CD4-positive, alpha-beta memory T cell (primary cell): ENCODE measurements at regions not wholly inside any gene's neighbourhood (a gene's known extent, or its start where the extent isn't known, plus 50 kb on each side); places are given as distances from the start of the nearest gene placed in this dataset.

ENCODE experiments used
- CTCF ChIA-PET: fragments of 350-600 bp; sonication (Branson Sonifier 250); formaldehyde crosslinking; loops from one replicate; lab custom pipeline; 2021; ENCODE audit warnings: inconsistent platforms; ENCODE audit not compliant: partially characterized antibody; lab: Charles Lee
- POLR2A ChIA-PET: fragments of 350-600 bp; sonication (Branson Sonifier 250); formaldehyde crosslinking; loops from one replicate; lab custom pipeline; 2021; ENCODE audit not compliant: partially characterized antibody; lab: Charles Lee
- DNase-seq, 5 donors: peaks; one replicate each; pipeline versions ENCODE4 v3.0.0 to v3.0.0-alpha.2; 2020 to 2022; ENCODE audit warnings: mixed read lengths in 1 of 5
- H3K27ac ChIP-seq: one replicate; pipeline ENCODE4 v1.7.0; 2013; ENCODE audit warnings: low read depth, low read length
- H3K27me3 ChIP-seq: 2 replicates; pipeline ENCODE4 v1.7.0; 2013; ENCODE audit warnings: mild to moderate bottlenecking, low read length, moderate library complexity; ENCODE audit not compliant: insufficient read depth
- H3K36me3 ChIP-seq: 2 replicates; pipeline ENCODE4 v1.7.0; 2013; ENCODE audit warnings: mild to moderate bottlenecking, low read length, moderate library complexity; ENCODE audit not compliant: insufficient read depth
- H3K4me1 ChIP-seq: 2 replicates; pipeline ENCODE4 v1.7.0; 2013; ENCODE audit warnings: mild to moderate bottlenecking, low read length, moderate library complexity; ENCODE audit not compliant: insufficient read depth
- H3K4me3 ChIP-seq, 2 donors: one replicate each; pipeline ENCODE4 v1.7.0; 2013; ENCODE audit warnings: low read length in 2 of 2, mild to moderate bottlenecking in 1 of 2
- H3K9me3 ChIP-seq, 2 donors: one replicate each; pipeline ENCODE4 v1.7.0; 2013; ENCODE audit warnings: low read length in 2 of 2, control low read depth in 1 of 2; ENCODE audit not compliant: control insufficient read depth in 1 of 2
- H3K27ac Mint-ChIP-seq, 7 donors: one replicate each; pipeline ENCODE4 v1.8.0; 2020 to 2021; ENCODE audit warnings: mixed read lengths in 7 of 7, mild to moderate bottlenecking in 6 of 7, inconsistent platforms in 3 of 7, moderate library complexity in 3 of 7
- H3K27me3 Mint-ChIP-seq, 2 donors: one replicate each; pipeline ENCODE4 v1.8.0; 2020 to 2021; ENCODE audit warnings: mixed read lengths in 2 of 2
- H3K36me3 Mint-ChIP-seq, 2 donors: one replicate each; pipeline ENCODE4 v1.8.0; 2020 to 2021; ENCODE audit warnings: mixed read lengths in 2 of 2, inconsistent platforms in 1 of 2, mild to moderate bottlenecking in 1 of 2
- H3K4me1 Mint-ChIP-seq, 4 donors: one replicate each; pipeline ENCODE4 v1.8.0; 2020 to 2021; ENCODE audit warnings: mixed read lengths in 4 of 4, mild to moderate bottlenecking in 1 of 4
- H3K4me3 Mint-ChIP-seq, 8 donors: one replicate each; pipeline ENCODE4 v1.8.0; 2020 to 2021; ENCODE audit warnings: mixed read lengths in 8 of 8, mild to moderate bottlenecking in 7 of 8, moderate library complexity in 6 of 8, inconsistent platforms in 3 of 8
- H3K9me3 Mint-ChIP-seq, 8 donors: one replicate each; pipeline ENCODE4 v1.8.0; 2020 to 2021; ENCODE audit warnings: mixed read lengths in 8 of 8, mild to moderate bottlenecking in 5 of 8, inconsistent platforms in 3 of 8, moderate library complexity in 1 of 8
- intact Hi-C: fragments of 100-400 bp; cut with micrococcal nuclease; formaldehyde crosslinking; loops from one replicate; pipeline ENCODE4 v1.15.1; 2023

- H3K36me3 ChIP-seq, result no peaks in the 10 kb centered on the region
Measured at GRCh38 chr5:3100921-3101551, 349.6 kb upstream of the IRX2 start.

GRCh38 chr5:3099954-3100353, 348.5 kb upstream of the IRX2 start:
- Mint-ChIP-seq H3K27me3 (peaks cover 0 to 6% of the 10 kb centered on the region in 2 donors), H3K9me3 (peaks cover 0 to 6% (median 2%) of the 10 kb centered on the region in 8 donors), H3K36me3 (no peaks in the 10 kb centered on the region), H3K4me1 (no peaks in the 10 kb centered on the region), H3K4me3 (no peak overlapping the region), H3K27ac (no peak overlapping the region)
- CTCF ChIA-PET, result no interaction called here
- Histone ChIP-seq H3K4me1 (no peaks in the 10 kb centered on the region), H3K36me3 (no peaks in the 10 kb centered on the region), H3K27ac (no peak overlapping the region), H3K4me3 (no peak overlapping the region), H3K27me3 (no peaks in the 10 kb centered on the region), H3K9me3 (no peaks in the 10 kb centered on the region)
- intact Hi-C loops, result no loop called here
- no peak for DNase-seq
- POLR2A ChIA-PET, result no interaction called here

More at GRCh38 chr5:3100921-3101551, 349.6 kb upstream of the IRX2 start:
- no peak overlapping the region for H3K4me3 ChIP-seq
- Mint-ChIP-seq H3K4me3 (no peak overlapping the region), H3K27ac (no peak overlapping the region), H3K27me3 (peaks cover 0 to 9% of the 10 kb centered on the region in 2 donors), H3K4me1 (no peaks in the 10 kb centered on the region), H3K36me3 (no peaks in the 10 kb centered on the region), H3K9me3 (peaks cover 0 to 6% (median under 1%) of the 10 kb centered on the region in 8 donors)
- DNase-seq, result no peak
- H3K27ac ChIP-seq, result no peak overlapping the region
- H3K27me3 ChIP-seq, result no peaks in the 10 kb centered on the region
- ChIA-PET CTCF (no interaction called here), POLR2A (no interaction called here)
- no peaks in the 10 kb centered on the region for H3K9me3 ChIP-seq
- no peaks in the 10 kb centered on the region for H3K4me1 ChIP-seq
- intact Hi-C loops, result no loop called here

- no peak for DNase-seq
- intact Hi-C loops, result no loop called here
- Mint-ChIP-seq H3K27me3 (peaks cover 0 to 4% of the 10 kb centered on the region in 2 donors), H3K4me1 (no peaks in the 10 kb centered on the region), H3K36me3 (no peaks in the 10 kb centered on the region), H3K27ac (no peak overlapping the region), H3K4me3 (no peak overlapping the region), H3K9me3 (peaks cover 0 to 8% (median 3%) of the 10 kb centered on the region in 8 donors)
- Histone ChIP-seq H3K27me3 (no peaks in the 10 kb centered on the region), H3K27ac (no peak overlapping the region), H3K9me3 (no peaks in the 10 kb centered on the region), H3K36me3 (no peaks in the 10 kb centered on the region), H3K4me3 (no peak overlapping the region), H3K4me1 (no peaks in the 10 kb centered on the region)
- POLR2A ChIA-PET, result no interaction called here
- CTCF ChIA-PET, result no interaction called here
Measured at GRCh38 chr5:3099526-3099925, 348.0 kb upstream of the IRX2 start.

- no peak overlapping the region for H3K27ac Mint-ChIP-seq
- intact Hi-C loops, result no loop called here
- peaks cover 0 to 14% (median 3%) of the 10 kb centered on the region in 8 donors for H3K9me3 Mint-ChIP-seq
- H3K36me3 Mint-ChIP-seq, result no peaks in the 10 kb centered on the region
- Histone ChIP-seq H3K27me3 (no peaks in the 10 kb centered on the region), H3K9me3 (no peaks in the 10 kb centered on the region), H3K4me3 (no peak overlapping the region), H3K27ac (no peak overlapping the region), H3K36me3 (no peaks in the 10 kb centered on the region), H3K4me1 (no peaks in the 10 kb centered on the region)
- H3K4me3 Mint-ChIP-seq, result no peak overlapping the region
- no peaks in the 10 kb centered on the region for H3K4me1 Mint-ChIP-seq
- DNase-seq, result no peak
- H3K27me3 Mint-ChIP-seq, result peaks cover 0 to 4% of the 10 kb centered on the region in 2 donors
- ChIA-PET POLR2A (no interaction called here), CTCF (no interaction called here)
Measured at GRCh38 chr5:3098821-3099220, 347.3 kb upstream of the IRX2 start.

GRCh38 chr5:3092664-3093063, 341.2 kb upstream of the IRX2 start:
- H3K36me3 ChIP-seq, result no peaks in the 10 kb centered on the region
- Mint-ChIP-seq H3K4me3 (no peak overlapping the region), H3K9me3 (peaks cover 3 to 18% (median 9%) of the 10 kb centered on the region in 8 donors), H3K4me1 (no peaks in the 10 kb centered on the region), H3K27ac (no peak overlapping the region), H3K36me3 (no peaks in the 10 kb centered on the region), H3K27me3 (peaks cover 0 to 2% of the 10 kb centered on the region in 2 donors)
- intact Hi-C loops, result no loop called here
- POLR2A ChIA-PET, result no interaction called here
- H3K4me3 ChIP-seq, result no peak overlapping the region
- no peaks in the 10 kb centered on the region for H3K9me3 ChIP-seq
- DNase-seq, result no peak
- CTCF ChIA-PET, result no interaction called here
- H3K4me1 ChIP-seq, result no peaks in the 10 kb centered on the region
- no peaks in the 10 kb centered on the region for H3K27me3 ChIP-seq
- no peak overlapping the region for H3K27ac ChIP-seq

- Mint-ChIP-seq H3K4me1 (no peaks in the 10 kb centered on the region), H3K4me3 (no peak overlapping the region), H3K36me3 (no peaks in the 10 kb centered on the region), H3K27me3 (peaks cover 0 to 2% of the 10 kb centered on the region in 2 donors), H3K27ac (no peak overlapping the region), H3K9me3 (peaks cover 3 to 18% (median 9%) of the 10 kb centered on the region in 8 donors)
- Histone ChIP-seq H3K9me3 (no peaks in the 10 kb centered on the region), H3K27ac (no peak overlapping the region), H3K36me3 (no peaks in the 10 kb centered on the region), H3K27me3 (no peaks in the 10 kb centered on the region), H3K4me3 (no peak overlapping the region), H3K4me1 (no peaks in the 10 kb centered on the region)
- POLR2A ChIA-PET, result no interaction called here
- intact Hi-C loops, result no loop called here
- DNase-seq, result no peak
- CTCF ChIA-PET, result no interaction called here
Measured at GRCh38 chr5:3092211-3092610, 340.7 kb upstream of the IRX2 start.

DNA sequence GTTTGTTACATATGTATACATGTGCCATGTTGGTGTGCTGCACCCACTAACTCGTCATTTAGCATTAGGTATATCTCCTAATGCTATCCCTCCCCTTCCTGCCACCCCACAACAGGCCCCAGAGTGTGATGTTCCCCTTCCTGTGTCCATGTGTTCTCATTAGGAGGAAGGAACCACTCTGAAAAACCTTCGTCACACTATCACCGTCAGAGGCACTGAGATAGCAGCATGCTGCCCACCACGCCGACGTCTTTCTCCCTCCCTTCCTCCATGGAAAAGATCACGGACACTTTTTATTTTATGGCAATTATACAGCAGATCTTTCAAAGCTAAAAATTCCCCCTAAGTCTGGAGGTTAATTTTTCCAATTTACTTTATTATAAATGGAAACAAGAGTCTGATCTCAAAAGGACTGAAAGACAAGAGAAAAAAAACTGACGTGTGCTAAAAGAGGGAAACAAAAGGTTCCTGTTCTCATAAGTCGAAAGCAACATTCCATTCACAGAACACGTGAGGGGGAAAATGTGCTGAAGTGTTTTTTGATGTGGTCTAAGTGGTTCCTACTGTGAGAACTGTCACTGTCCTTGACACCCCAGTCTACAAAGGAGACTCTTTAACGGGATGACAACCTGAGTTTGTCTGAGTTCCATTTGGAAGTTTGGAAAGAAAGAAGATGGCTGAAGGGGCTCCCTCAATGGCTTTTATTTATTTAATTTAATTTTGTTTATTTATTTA, 339.7 kb upstream of the IRX2 start:
- Mint-ChIP-seq H3K27me3 (peaks cover 0 to 2% of the 10 kb centered on the region in 2 donors), H3K27ac (no peak overlapping the region), H3K4me1 (no peaks in the 10 kb centered on the region), H3K36me3 (no peaks in the 10 kb centered on the region), H3K4me3 (no peak overlapping the region), H3K9me3 (peaks cover 3 to 15% (median 10%) of the 10 kb centered on the region in 8 donors)
- no peaks in the 10 kb centered on the region for H3K4me1 ChIP-seq
- no peaks in the 10 kb centered on the region for H3K9me3 ChIP-seq
- H3K27ac ChIP-seq, result no peak overlapping the region
- intact Hi-C loops, result no loop called here
- no peak overlapping the region for H3K4me3 ChIP-seq
- no peaks in the 10 kb centered on the region for H3K36me3 ChIP-seq
- no peaks in the 10 kb centered on the region for H3K27me3 ChIP-seq
- no peak for DNase-seq
- ChIA-PET CTCF (no interaction called here), POLR2A (no interaction called here)
